ENCODE measurements at regions not wholly inside any gene's neighbourhood (a gene's known extent, or its start where the extent isn't known, plus 50 kb on each side); places are given as distances from the start of the nearest gene placed in this dataset.

GRCh38 chr15:38614621-38615020 is 50.0 kb upstream of the RASGRP1 start:
- Histone ChIP-seq H3K27me3 (no peaks in the 10 kb centered on the region), H3K27ac (no peak overlapping the region), H3K4me3 (no peak overlapping the region), H3K4me1 (no peaks in the 10 kb centered on the region), H3K36me3 (no peaks in the 10 kb centered on the region), H3K9me3 (no peaks in the 10 kb centered on the region)
- no peak for TF ChIP-seq CTCF (IDR thresholded peaks at IDR 0.05)
- intact Hi-C loops (cut with DNase I) = no loop called here
- no peak for DNase-seq (ENCODE audit: extremely low spot score in 2 of 2)

- no peak for TF ChIP-seq POLR2AphosphoS5 (IDR thresholded peaks at IDR 0.05; ENCODE audit: insufficient read depth in 1 of 2, low read depth in 1 of 2)
- TF ChIP-seq CTCF (IDR thresholded peaks at IDR 0.05) = no peak
- no peak for TF ChIP-seq POLR2A (IDR thresholded peaks at IDR 0.05)
- Histone ChIP-seq H3K36me3 (no peaks in the 10 kb centered on the region), H3K9me3 (no peaks in the 10 kb centered on the region), H3K4me1 (no peaks in the 10 kb centered on the region), H3K27ac (no peak overlapping the region), H3K4me3 (no peak overlapping the region), H3K27me3 (no peaks in the 10 kb centered on the region)
- no peak for DNase-seq (ENCODE audit: extremely low spot score in 2 of 2)
- intact Hi-C loops (cut with DNase I) = no loop called here
Observed at GRCh38 chr15:38617831-38618230, 53.2 kb upstream of the RASGRP1 start.

GRCh38 chr15:38618242-38618955 is 53.8 kb upstream of the RASGRP1 start:
- H3K27me3 ChIP-seq = no peaks in the 10 kb centered on the region
- no peak overlapping the region for H3K27ac ChIP-seq
- H3K4me3 ChIP-seq = no peak overlapping the region
- intact Hi-C loops (cut with DNase I) = no loop called here
- no peaks in the 10 kb centered on the region for H3K36me3 ChIP-seq
- no peaks in the 10 kb centered on the region for H3K9me3 ChIP-seq
- TF ChIP-seq POLR2AphosphoS5 (IDR thresholded peaks at IDR 0.05; ENCODE audit: insufficient read depth in 1 of 2, low read depth in 1 of 2) (no peak), POLR2A (IDR thresholded peaks at IDR 0.05) (no peak), CTCF (IDR thresholded peaks at IDR 0.05) (no peak)
- no peak for DNase-seq (ENCODE audit: extremely low spot score in 2 of 2)
- H3K4me1 ChIP-seq = no peaks in the 10 kb centered on the region

- no peaks in the 10 kb centered on the region for H3K4me1 ChIP-seq
- DNase-seq (ENCODE audit: extremely low spot score in 2 of 2) = no peak
- H3K36me3 ChIP-seq = no peaks in the 10 kb centered on the region
- intact Hi-C loops (cut with DNase I) = no loop called here
- TF ChIP-seq POLR2A (IDR thresholded peaks at IDR 0.05) (no peak), POLR2AphosphoS5 (IDR thresholded peaks at IDR 0.05; ENCODE audit: insufficient read depth in 1 of 2, low read depth in 1 of 2) (no peak), CTCF (IDR thresholded peaks at IDR 0.05) (no peak)
- H3K27ac ChIP-seq = no peak overlapping the region
- no peak overlapping the region for H3K4me3 ChIP-seq
- no peaks in the 10 kb centered on the region for H3K27me3 ChIP-seq
- H3K9me3 ChIP-seq = no peaks in the 10 kb centered on the region
Observed at GRCh38 chr15:38620098-38620497, 55.5 kb upstream of the RASGRP1 start.

- Histone ChIP-seq H3K4me3 (no peak overlapping the region), H3K4me1 (no peaks in the 10 kb centered on the region), H3K9me3 (no peaks in the 10 kb centered on the region), H3K27me3 (no peaks in the 10 kb centered on the region), H3K36me3 (no peaks in the 10 kb centered on the region), H3K27ac (no peak overlapping the region)
- intact Hi-C loops (cut with DNase I) = no loop called here
- TF ChIP-seq POLR2AphosphoS5 (IDR thresholded peaks at IDR 0.05; ENCODE audit: insufficient read depth in 1 of 2, low read depth in 1 of 2) (no peak), POLR2A (IDR thresholded peaks at IDR 0.05) (no peak), CTCF (IDR thresholded peaks at IDR 0.05) (no peak)
- no peak for DNase-seq (ENCODE audit: extremely low spot score in 2 of 2)
Observed at GRCh38 chr15:38620851-38621594, 56.4 kb upstream of the RASGRP1 start.

All from vagina (tissue), 2 donors.